DMS79 treated with DMSO at 0.1 percent for 48 hours (cell line): ENCODE measurements at regions not wholly inside any gene's neighbourhood (a gene's known extent, or its start where the extent isn't known, plus 50 kb on each side); places are given as distances from the start of the nearest gene placed in this dataset.
"Not testable (repeated sequence)": the region's sequence is repeated elsewhere in the genome, so short reads cannot be mapped to it uniquely, and the experiment has no call there.

Source experiments
- DNase-seq: peaks from one replicate; lab custom pipeline; 2025; lab: John Stamatoyannopoulos, UW

DNA sequence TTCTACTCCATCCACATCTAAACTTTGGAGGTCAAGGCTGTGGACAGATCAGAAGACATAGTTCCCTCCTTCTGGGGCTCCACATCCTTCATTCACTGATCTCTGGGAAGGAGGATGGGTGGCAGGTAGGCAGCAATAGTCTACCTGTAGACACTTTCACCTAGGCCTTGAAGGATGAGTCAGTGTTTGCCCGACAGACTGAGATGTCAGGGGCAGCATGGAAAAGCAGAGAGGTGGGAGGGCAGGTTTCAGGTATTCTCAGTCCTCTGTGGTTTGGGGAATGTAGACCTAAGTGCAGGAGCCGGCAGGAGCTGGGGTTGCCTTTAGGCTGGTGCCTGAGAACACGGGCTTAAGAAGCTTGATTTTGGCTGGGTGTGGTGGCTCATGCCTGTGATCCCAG, 171.9 kb upstream of the ZNF267 start:
- no peak for DNase-seq

DNA sequence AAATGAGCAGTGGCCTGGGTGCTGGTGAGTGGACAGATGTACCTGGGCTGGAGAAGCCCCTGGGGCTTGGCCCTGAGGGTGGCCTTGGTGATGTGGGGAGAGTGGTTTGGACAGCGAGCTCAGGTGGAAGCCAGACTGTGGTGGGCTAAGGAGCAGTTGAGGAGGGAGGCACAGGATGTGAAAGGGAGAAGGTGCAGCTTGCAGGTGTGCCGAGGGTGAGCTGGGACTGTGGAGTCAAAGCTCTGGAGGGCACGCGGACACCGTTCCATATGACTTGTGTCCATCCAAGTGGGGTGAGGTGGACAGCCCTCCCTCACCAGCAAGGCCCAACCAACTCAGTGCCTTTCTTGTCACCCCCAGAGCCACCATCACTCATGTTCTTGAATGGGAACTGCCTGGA, 170.8 kb upstream of the ZNF267 start:
- no peak for DNase-seq

DNA sequence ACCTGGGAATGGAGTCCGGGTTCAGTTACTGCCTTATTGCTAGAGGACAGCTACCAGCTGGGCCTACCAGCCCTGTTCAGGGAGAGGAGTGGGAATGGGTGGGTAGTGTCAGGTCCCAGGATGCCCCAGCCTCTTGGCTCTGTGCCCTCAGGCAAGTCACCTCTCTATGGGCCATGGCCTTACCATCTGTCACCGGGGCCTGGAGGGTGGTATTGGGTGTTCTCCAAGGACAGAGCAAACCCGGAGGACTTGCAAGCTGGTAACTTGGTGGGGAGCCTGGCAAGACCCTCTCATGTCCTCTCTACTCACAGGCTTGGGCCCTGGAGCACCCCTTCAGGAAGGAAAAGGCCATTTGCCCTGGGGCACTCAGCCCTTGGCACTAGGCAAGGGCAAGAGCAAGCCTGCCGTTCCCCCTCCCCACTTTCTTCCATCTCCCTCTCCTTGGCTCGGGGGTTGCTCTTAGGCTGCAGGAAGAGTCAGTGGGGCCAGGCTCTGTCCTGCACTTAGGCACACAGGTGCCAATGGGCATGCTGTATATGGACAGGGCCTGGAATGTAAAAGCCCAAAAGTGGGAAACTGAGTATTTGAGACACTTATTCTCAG, 170.0 kb upstream of the ZNF267 start:
- DNase-seq: no peak

DNA sequence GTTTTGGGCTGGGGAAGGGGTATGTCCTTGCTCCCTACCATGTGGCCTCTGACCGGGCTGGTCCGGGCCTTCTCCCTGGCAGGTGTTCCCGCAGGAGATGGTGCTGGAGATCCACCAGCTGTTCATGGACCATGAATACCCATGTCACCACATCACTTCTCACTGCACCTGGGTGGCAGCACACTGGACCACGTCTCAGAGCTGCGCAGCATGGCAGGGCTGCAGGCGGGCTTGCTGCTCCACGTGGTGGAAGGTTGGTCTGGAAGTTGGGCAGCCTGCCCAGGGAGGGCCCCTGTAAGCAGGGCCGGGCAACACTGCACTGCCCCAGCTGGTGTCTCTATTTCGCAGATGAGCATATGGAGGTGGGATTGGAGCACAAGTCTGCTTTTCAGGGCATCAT, 169.5 kb upstream of the ZNF267 start:
- DNase-seq: no peak

DNA sequence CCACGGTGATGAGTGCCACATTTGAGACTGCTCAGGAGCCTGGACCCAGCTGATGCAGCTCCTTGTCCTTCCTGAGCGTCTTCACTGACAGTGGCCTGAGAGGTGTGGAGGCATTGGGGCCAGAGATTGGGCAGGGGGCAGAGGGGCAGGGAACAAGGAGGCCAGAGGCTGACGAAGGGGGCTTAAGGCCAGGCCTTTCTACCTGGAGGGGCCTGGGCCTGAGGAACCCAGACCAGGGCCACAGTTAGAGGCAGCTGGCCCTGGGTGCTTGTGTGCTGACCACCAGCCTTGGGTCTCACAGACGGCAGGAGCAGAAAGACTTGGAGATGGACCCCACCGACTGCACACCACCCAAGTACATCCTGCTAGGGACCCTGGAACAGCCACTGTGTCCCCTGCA, 168.2 kb upstream of the ZNF267 start:
- no peak for DNase-seq

DNA sequence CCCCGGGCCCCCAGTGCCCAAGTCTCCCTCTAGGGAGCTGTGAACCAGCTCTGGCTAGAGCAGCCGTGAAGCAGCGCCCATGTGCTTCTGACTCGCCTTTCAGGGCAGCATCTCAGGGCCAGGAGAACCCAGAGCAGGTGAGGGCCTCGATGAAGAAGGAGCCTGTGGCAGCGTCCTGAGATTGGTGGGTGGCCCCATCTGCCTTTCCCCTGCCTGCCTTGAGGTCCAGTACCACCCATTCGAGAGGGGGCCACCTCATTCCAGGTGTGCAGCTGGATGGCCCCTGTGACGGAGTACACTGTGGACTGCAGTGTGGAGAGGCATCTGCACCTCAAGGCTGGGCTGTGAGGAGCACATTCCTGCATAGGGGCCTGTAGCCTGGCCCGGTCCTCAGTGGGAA, 167.3 kb upstream of the ZNF267 start:
- DNase-seq: no peak

DNA sequence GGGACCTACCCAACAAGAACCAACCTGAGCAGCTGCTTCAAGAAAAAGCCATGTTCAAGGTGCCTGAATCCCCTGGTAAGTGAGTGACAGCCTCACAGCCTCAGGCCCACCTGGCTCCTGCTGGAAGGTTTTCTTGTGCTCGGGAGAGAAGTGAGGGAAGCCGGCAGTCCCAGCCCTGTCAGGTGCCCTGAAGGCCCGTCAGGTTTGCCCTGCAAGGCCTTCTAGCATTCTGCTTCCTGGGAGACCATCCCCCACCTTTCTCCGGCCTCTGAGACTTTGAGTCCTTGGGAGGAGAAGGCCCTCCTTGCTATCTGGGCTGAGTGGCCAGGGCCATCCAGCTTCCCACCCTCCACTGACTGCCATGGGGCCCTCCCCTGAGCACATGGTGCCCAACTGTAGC, 166.7 kb upstream of the ZNF267 start:
- DNase-seq: no peak

DNA sequence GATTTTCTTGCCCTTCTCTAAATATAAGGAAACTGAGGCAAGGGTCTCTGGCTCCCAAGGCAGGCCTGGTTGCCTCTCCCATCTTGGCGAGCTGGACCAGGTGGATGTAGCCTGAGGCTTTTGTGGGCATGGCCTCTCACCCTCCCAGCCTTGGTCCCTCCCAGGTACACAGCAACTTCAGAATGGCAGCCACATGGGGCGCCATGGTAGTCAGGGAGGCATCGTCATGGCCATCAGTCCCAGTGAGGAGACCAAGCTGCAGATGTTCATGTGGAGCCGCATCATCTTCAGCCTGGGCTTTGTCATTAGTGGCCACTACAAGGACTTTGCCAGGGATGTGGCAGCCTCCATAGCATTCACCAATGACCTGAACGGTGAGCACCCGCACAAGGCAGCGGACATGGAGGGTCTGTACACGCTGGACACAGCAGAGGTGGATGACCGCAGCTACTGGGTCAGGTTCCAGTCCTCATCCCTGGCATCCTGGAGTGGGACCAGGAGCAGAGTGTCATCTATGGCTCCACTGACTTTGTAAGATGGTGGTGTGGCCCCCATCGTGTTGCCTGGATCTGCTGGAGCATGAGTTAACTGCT, 165.8 kb upstream of the ZNF267 start:
- no peak for DNase-seq

DNA sequence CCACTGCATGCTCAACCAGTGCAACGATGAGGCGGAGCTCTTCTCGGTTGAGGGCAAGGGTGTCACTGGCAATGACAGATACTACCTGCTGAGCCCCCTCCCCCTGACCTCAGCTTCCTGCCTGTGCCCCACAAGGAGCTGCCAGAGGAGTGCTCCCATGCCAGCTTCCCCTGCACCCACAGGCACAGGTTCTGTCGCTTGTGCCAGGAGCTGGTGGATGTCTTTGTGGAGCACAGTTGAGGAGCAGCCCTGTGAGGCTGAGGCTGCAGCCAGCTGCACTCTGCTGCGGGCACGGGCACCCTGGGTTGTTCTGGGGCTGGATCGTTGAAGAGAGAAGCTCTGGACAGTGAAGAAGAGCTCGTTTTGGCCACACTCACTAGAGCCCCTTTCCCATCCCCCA, 165.3 kb upstream of the ZNF267 start:
- no peak for DNase-seq

DNA sequence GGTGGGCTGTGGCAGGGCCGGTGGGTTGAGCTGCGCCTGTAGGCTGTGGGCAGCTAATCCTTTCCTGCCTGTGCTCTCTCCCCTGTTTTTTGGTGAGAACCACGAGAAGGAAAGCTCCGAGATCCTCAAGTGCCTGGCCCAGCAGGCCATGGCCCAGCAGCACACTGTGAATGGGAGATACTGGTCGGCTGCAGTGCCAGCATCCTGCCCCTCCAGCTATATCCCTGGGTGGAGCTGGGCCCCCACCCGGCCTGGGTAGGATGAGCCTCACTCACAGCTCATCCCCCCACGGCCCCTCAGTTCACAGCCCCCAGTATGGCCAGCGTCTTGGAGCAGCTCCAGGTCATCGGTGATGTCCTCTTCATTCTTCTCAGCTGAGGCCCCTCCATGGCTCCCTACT, 164.4 kb upstream of the ZNF267 start:
- DNase-seq: no peak

DNA sequence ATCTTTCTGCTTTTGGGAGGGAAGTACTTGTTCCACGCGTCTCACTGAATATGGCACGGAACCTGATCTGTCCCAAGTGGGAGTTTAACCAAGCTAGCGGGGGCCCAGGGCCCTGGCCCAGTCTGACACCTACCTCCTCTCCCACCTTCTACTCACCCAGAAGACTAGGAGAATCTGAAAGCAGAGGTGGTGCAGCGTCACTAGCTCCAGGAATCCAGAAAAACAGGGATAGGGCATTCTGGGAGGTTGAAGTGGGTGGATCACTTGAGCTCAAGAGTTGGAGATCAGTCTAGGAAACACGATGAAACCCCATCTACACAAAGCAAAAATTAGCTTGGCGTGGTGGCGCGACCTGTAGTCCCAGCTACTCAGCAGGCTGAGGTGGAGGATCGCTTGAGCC, 163.5 kb upstream of the ZNF267 start:
- DNase-seq: no peak

DNA sequence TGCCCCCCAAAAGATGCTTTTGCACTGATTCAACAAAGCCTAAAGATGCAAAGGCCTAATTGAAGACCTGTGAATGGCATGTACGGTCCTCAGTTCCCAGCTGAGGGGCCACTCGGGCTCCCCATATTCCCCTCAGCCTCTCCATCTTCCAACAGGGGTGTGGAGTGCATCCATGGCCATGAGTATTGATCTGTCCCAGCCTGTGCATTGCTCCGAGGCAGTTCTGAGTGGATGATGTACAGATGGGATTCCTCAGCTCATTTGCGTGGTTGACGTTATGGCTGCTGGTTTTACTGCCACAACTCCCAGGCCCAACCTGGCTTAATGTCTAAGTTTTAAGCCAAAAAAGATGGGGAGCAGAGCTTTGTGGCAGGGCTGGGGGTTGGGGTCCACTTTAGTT, 162.7 kb upstream of the ZNF267 start:
- DNase-seq: no peak

DNA sequence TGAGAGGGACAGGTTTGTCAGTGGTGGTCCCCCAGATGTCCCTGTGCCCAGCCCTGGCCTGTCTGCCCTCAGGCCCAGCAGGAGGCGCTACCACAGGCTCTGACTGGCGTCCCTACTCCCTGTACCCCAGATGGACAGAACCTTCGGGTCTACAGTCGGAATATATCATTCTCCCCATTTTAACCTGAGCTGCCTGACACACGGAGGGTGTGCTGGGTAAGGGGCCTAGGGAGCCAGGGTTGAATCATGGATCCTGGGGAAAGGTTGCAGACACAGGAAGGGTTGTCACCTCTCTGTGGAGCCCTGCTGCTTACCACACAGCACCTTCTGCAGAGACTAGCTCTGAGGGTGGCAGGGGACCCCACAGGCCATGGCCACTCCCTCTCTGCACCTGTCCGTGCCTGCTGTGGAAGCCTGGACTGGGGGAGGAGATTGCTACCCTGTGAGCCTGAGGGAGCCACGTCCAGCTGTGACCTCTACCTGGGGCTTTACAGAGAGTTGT, 162.2 kb upstream of the ZNF267 start:
- no peak for DNase-seq

DNA sequence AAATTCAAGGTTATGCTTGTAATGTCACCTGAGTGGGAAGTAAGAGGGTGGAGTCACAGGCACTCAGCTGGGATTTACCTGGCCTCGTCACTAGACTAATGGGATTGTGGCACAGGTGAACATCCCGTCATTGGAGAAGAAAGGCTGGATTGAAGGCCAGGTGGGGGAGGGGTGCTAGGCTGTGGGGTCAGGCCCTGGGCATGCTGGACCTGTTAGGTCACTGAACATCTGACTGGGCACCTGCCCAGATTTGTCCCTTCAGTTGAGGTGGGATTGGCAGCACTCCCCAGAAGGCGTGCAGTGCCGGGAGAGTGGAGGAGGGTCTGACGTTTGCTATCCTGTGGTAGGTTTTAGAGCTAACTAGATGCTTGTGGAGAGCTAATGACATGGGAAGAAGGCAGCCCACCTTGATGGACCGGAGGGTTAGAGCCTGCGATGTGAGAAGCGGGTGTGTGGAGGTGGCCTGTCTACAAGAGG, 161.5 kb upstream of the ZNF267 start:
- no peak for DNase-seq

DNA sequence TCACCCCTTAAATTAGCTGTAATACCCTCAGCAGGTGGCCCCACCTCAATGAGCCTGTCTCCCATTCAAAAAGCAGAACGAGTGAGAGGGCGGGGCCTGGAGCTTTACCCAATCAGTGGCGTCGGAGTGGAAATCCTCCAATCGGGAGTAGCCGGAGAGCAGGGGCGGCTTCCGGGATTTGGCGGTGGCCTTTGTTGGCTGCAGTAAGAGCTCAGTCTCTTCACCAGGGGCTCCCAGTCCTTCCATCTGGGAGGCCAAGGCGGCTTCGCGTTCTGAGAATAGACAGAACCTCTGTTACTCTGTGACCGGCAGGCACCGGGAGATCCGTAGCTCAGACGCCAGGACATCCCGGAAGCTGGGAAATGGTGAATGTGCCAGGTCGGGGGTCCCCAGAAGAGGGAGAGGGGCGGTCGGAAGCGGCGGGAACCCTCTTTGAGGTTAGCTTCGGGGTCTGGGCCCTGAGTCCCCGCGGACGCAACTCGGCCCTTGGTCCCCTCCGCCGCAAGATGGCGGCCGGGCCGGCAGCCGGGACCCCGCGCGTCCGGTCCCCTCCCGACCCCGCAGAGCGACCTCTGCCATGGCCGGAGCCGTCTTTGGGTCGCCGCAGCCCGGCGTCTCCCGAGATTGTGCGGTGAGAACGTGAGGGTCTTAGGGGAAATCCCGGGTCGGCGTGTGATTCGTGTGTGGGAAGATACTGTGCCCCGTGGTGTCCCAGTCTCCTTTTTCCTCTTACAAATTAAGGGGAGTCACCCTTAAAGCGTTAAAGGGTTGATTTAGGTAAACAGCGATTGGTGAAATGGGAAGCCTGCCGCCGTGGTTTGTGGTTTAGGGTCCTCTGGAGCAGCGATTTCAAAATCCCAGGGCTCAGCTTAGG, 160.3 kb upstream of the ZNF267 start:
- DNase-seq: peak; percentile 95

DNA sequence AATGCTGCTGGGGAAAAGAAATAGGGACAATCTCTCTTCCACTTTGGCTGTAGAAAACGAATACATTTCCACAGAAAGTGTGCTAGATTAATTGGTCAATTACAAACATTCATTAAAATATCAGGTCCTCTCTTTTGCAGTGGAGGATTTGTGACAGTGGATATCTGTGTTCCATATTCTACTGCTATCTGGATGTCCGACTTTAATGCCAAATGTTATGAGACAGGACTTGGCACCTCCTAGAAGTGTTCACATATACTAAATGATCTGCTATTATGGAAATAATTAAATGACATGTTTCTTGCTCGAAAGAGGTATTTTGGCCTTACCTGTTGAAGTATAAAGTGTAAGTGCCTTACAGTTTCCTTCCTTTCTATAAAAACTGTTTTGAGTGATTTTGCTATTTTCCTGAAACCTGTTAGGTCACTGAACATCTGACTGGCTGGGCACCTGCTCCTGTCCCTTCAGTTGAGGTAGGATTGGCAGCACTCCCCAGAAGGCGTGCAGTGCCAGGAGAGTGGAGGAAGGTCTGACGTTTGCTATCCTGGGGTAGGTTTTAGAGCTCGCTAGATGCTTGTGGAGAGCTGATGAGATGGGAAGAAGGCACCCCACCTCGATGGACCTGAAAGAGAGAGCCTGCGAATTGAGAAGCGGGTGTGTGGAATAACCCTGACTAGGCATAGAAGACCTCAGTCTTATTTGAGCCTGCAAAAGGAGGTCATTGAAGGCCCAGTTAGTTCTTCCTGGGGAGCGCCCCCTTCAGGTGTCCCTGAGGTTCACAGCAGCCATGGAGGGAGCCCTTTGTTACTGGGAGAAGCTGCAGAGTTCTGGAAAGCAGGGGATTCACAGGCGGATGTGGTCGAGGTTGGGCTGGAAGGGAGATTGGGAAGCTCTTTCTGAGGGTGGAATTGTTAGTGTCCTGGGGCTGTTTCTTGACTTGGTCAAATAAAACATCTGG, 159.4 kb upstream of the ZNF267 start:
- peak; percentile 36 for DNase-seq

DNA sequence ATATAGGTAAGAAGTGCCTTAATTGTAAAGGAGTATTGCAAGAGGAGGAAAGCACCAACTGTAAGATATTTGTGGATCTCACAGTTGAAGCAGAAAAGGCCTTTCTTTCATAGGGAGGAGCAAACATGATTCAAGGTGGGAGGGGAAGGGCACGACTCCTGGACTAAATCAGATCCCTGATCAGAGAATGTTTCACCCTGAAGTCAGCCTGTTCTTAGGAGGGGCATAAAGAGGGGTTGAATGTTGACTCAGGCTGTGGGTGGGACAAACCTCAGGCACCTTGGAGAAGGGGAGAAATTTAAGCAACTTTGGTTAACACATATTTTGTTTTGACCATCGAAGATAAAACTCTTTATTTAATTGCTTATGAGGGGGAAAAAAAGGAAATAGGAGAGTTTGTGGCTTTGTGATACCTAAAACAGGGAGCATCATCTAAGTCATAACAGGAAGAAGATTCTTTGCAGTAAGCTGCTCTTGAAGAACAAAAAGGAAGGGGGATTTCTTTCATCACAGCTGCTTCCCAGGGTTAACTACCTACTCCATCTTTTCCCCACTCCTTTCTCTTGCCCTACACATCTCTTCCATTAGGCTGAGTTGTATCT, 158.6 kb upstream of the ZNF267 start:
- DNase-seq: no peak

DNA sequence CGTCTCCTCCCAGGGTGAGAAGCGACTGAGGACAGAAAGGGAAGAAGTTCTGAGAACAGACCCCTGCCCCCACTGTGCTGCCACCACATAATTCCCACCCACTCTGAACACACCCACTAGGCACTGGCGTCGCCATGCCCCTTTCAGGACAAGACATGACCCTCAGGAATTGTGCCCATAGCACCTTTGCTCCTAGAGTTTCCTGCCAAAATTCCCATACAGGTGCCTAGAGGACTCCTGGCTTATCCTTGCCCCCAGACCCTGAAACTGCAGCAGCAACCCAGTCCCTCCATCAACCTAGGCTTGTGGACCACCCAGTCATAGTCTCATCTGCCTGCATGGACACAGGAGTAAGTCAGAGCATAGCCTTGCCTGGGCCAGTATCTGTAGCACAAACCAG, 157.7 kb upstream of the ZNF267 start:
- DNase-seq: no peak

DNA sequence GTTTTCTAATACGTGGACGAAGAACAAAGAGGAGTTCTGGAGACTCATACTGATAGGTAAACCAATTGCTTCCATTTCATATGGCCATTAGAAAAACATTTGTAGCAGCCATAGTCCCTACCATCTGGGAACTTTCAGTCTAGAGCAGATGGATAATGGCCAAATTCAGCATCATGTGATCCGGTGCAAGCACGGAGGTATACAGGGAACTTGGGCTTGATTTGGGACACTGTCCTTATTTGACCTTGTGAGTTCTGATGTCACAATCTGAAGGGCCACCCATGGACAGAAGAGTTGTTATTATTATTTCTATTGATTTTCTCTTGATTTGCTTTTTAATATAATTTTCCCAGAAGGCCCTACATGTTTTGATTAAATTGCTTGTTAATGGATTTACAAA, 154.6 kb upstream of the ZNF267 start:
- DNase-seq: no peak

DNA sequence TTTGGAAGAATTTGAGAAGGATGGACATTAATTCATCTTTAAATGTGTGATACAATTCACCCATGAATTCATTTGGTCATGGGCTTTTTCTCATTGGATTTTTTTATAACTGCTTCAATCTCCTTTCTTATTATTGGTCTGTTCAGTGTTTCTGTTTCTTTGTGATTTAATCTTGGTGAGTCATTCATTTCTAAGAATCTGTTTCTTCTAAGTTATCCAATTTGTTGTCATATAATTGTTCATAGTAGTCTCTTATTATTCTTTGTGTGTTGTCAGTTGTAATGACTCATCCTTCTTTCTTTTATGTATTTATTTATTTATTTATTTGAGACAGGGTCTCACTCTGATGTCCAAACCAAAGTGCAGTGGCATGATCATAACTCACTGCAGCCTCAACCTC, 146.1 kb upstream of the ZNF267 start:
- DNase-seq: no peak

DNA sequence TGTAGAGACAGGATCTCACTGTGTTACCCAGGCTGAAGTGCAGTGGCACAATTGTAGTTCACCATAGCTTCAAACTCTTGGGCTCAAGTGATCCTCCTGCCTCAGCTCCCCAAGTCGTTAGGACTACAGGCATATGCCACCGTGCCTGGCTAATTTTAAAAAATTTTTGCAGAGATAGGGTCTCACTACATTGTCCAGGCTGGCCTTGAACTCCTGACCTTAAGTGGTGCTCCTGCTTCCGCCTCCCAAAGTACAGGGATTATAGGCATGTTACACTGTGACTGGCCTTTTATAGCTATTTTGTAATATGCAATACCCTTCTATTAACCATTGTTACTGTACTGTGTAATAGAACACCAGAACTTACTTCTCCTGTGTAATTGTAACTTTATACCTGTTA, 139.3 kb upstream of the ZNF267 start:
- DNase-seq: no peak

DNA sequence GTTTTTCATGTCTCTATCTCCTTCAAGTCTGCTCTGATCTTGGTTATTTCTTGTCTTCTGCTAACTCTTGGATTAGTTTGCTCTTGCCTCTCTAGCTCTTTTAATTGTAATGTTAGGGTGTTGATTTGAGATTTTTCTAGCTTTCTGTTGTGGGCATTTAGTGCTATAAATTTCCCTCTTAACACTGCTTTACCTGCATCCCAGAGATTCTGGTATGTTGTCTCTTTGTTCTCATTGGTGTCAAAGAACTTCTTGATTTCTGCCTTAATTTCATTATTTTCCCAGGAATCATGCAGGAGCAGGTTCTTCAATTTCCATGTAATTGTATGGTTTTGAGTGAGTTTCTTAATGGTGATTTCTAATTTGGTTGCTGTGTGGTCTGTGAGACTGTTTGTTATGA, 128.5 kb upstream of the ZNF267 start:
- not testable (repeated sequence) for DNase-seq
